PC-9 (cell line): ENCODE measurements at regions not wholly inside any gene's neighbourhood (a gene's known extent, or its start where the extent isn't known, plus 50 kb on each side); places are given as distances from the start of the nearest gene placed in this dataset.

Experiments
- BruUV-seq: library from RNA; stranded (reverse); fragments of 400-500 nt; replicated peaks from 2 replicates; lab custom pipeline; 2021; lab: Mats Ljungman, UMichigan
- CTCF ChIA-PET: fragments of 300-600 bp; sonication (Branson Sonifier 250); formaldehyde crosslinking; loops from one replicate; lab custom pipeline; 2022; ENCODE audit warnings: antibody characterized with exemption; lab: Charles Lee
- POLR2A ChIA-PET: fragments of 300-600 bp; sonication (Branson Sonifier 250); formaldehyde crosslinking; loops from one replicate; lab custom pipeline; 2022; ENCODE audit warnings: antibody characterized with exemption; ENCODE audit not compliant: unreplicated experiment; lab: Charles Lee
- DNase-seq, 2 experiments: peaks; one replicate each; pipeline versions ENCODE4 v3.0.0 to v3.0.0-alpha.2; 2015 to 2022; ENCODE audit warnings: mixed read lengths in 1 of 2
- H2AFZ ChIP-seq: fragments of 200-600 bp; sonication (generic); 2 replicates; pipeline ENCODE4 v1.8.1; 2017; ENCODE audit warnings: antibody characterized with exemption
- H3F3A ChIP-seq: fragments of 200-600 bp; sonication (generic); 2 replicates; pipeline ENCODE4 v1.8.1; 2017; ENCODE audit warnings: antibody characterized with exemption, mild to moderate bottlenecking, low read depth; ENCODE audit not compliant: insufficient read depth
- H3K27ac ChIP-seq: fragments of 200-600 bp; sonication (generic); 2 replicates; pipeline ENCODE4 v1.6.1; 2016; ENCODE audit warnings: mixed run types
- H3K27me3 ChIP-seq: fragments of 200-600 bp; sonication (generic); 2 replicates; pipeline ENCODE4 v1.6.1; 2016; ENCODE audit warnings: low read depth, mixed run types; ENCODE audit not compliant: insufficient read depth
- H3K36me3 ChIP-seq: fragments of 200-600 bp; sonication (generic); 2 replicates; pipeline ENCODE4 v1.6.1; 2016; ENCODE audit warnings: low read depth, mixed run types
- H3K4me1 ChIP-seq: fragments of 200-600 bp; sonication (generic); replicated peaks from 2 replicates; pipeline ENCODE4 v1.6.1; 2016; ENCODE audit warnings: mixed run types; ENCODE audit not compliant: insufficient read depth
- H3K4me2 ChIP-seq: fragments of 200-600 bp; sonication (generic); 2 replicates; pipeline ENCODE4 v1.6.1; 2017; ENCODE audit warnings: mixed run types
- H3K4me3 ChIP-seq: fragments of 200-600 bp; sonication (generic); 2 replicates; pipeline ENCODE4 v1.6.1; 2016; ENCODE audit warnings: mixed run types
- H3K79me2 ChIP-seq: fragments of 200-600 bp; sonication (generic); 2 replicates; pipeline ENCODE4 v1.6.1; 2017; ENCODE audit warnings: low read depth, mixed run types
- H3K9me2 ChIP-seq: fragments of 200-600 bp; sonication (generic); 2 replicates; pipeline ENCODE4 v1.8.1; 2017; ENCODE audit warnings: mild to moderate bottlenecking; ENCODE audit not compliant: insufficient read depth
- H3K9me3 ChIP-seq: fragments of 200-600 bp; sonication (generic); 2 replicates; pipeline ENCODE4 v1.8.1; 2016; ENCODE audit warnings: low read depth; ENCODE audit not compliant: insufficient read depth
- H4K20me1 ChIP-seq: fragments of 200-600 bp; sonication (generic); 2 replicates; pipeline ENCODE4 v1.8.1; 2017; ENCODE audit not compliant: insufficient read depth
- EZH2 ChIP-seq: fragments of 200-600 bp; sonication (generic); IDR thresholded peaks from 2 replicates; pipeline ENCODE4 v1.8.0; 2017; ENCODE audit warnings: antibody characterized with exemption, low read depth
- intact Hi-C: fragments of 100-400 bp; cut with micrococcal nuclease; formaldehyde crosslinking; loops from one replicate; pipeline ENCODE4 v1.10.0; 2022; ENCODE audit not compliant: unreplicated experiment
- TF ChIP-seq, protein P1 (sequence below): fragments of 200-600 bp; sonication (generic); conservative IDR thresholded peaks from 2 replicates; pipeline ENCODE4 v1.6.1; 2017; ENCODE audit warnings: mixed run types, antibody characterized with exemption, mild to moderate bottlenecking, moderate library complexity

DNA sequence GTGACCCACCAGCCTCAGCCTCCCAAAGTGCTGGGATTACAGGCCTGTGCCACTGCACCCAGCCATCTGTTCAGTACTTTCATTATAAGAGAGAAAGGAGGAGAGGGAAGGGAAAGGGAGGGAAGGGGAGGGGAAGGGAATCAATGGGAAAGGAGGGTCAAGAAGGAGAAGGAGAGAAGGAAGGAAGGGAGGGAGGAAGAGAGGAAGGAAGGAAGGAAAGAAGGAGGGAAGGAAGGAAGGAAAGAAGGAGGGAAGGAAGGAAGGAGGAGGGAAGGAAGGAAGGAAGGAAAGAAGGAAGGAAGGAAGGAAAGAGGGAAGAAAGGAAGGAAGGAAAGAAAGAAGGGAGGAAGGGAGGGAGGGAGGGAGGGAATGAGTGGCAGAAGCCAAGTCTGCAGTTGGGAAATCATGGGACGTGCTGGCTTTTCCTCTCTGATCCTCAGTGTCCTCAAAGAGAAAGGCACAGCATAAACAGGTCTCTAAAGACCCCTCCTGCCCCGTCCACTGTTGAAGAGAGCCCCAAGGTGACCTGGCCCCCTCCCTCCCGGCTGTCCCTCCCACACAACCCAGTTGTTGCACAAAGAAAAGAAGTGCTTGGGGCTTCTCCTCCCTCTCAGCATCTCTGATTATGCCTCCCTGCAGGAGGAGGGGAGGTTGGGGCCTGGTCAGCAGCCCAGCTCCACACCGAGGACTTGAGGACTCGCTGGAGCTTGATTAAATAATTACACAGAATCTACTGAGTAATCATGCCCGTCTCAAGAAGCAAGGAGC lies 69.1 kb upstream of the TOP1 start:
- ChIA-PET CTCF (no interaction called here), POLR2A (no interaction called here)
- H3K4me2 ChIP-seq, result no peak overlapping the region
- H3K9me2 ChIP-seq, result no peaks in the 10 kb centered on the region
- H4K20me1 ChIP-seq, result no peaks in the 10 kb centered on the region
- H3K4me3 ChIP-seq, result no peak overlapping the region
- H2AFZ ChIP-seq, result no peak overlapping the region
- TF ChIP-seq, protein P1, sequence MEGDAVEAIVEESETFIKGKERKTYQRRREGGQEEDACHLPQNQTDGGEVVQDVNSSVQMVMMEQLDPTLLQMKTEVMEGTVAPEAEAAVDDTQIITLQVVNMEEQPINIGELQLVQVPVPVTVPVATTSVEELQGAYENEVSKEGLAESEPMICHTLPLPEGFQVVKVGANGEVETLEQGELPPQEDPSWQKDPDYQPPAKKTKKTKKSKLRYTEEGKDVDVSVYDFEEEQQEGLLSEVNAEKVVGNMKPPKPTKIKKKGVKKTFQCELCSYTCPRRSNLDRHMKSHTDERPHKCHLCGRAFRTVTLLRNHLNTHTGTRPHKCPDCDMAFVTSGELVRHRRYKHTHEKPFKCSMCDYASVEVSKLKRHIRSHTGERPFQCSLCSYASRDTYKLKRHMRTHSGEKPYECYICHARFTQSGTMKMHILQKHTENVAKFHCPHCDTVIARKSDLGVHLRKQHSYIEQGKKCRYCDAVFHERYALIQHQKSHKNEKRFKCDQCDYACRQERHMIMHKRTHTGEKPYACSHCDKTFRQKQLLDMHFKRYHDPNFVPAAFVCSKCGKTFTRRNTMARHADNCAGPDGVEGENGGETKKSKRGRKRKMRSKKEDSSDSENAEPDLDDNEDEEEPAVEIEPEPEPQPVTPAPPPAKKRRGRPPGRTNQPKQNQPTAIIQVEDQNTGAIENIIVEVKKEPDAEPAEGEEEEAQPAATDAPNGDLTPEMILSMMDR, result no peak
- no peak for TF ChIP-seq EZH2
- H3K9me3 ChIP-seq, result no peaks in the 10 kb centered on the region
- H3K27ac ChIP-seq, result no peak overlapping the region
- no TSS peak for BruUV-seq
- H3K36me3 ChIP-seq, result no peaks in the 10 kb centered on the region
- no peaks in the 10 kb centered on the region for H3K79me2 ChIP-seq
- intact Hi-C loops, result loop anchor here (5.0 kb wide), 2 partner anchors 162 to 1072 kb away; no protein-coding TSS in a partner anchor
- no peak for DNase-seq
- H3F3A ChIP-seq, result no peaks in the 10 kb centered on the region
- H3K27me3 ChIP-seq, result peaks cover 27% of the 10 kb centered on the region
- H3K4me1 ChIP-seq, result no peaks in the 10 kb centered on the region

DNA sequence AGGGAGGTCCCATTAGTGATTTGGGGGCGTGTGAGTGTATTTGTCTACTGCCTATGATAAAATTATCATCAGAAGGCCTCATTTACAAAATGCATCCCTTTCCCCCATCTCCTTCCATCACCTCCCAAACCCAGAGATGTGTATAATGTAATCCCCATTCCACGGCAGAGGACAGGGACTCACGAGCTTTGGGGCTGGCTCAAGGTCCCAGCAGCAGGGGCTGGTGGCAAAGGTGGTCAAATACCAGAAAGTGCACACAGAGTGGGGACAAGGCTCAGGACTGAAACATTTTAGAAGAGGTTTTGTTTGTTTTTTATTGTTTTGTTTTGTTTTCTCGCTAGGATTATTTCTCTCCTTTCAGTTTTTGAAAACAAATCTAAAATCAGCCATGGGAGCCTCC lies 68.5 kb upstream of the TOP1 start:
- peaks cover 22% of the 10 kb centered on the region for H3K27me3 ChIP-seq
- H3K36me3 ChIP-seq, result no peaks in the 10 kb centered on the region
- no peaks in the 10 kb centered on the region for H3K9me3 ChIP-seq
- TF ChIP-seq EZH2, result no peak
- TF ChIP-seq, protein P1, result no peak
- H2AFZ ChIP-seq, result no peak overlapping the region
- ChIA-PET CTCF (no interaction called here), POLR2A (no interaction called here)
- no peaks in the 10 kb centered on the region for H3K79me2 ChIP-seq
- H4K20me1 ChIP-seq, result no peaks in the 10 kb centered on the region
- H3F3A ChIP-seq, result no peaks in the 10 kb centered on the region
- H3K4me3 ChIP-seq, result no peak overlapping the region
- intact Hi-C loops, result loop anchor here (5.0 kb wide), 2 partner anchors 163 to 1073 kb away; no protein-coding TSS in a partner anchor
- H3K27ac ChIP-seq, result no peak overlapping the region
- H3K9me2 ChIP-seq, result no peaks in the 10 kb centered on the region
- no peak for DNase-seq
- BruUV-seq, result no TSS peak
- H3K4me1 ChIP-seq, result no peaks in the 10 kb centered on the region
- no peak overlapping the region for H3K4me2 ChIP-seq

DNA sequence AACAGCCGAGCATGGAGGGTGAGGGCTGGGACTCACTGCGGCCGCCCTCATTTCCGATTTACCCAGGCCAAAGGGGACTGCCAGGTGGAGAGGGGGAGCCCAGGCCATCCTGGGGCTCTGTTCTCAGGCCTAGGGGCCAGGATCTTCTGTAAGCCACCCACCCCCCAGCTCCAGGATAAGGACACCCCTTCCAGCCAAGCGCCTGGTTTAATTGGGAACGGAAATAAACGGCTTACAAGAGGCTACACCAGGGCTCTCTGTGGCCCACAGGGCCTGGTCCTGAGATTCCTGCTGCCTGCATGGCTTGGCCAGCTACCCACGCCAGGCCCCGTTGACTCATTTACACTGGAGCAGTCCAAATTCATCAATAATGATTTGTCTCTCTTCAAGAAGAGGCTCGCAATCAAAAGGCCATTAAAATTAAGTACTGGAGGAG lies 68.1 kb upstream of the TOP1 start:
- intact Hi-C loops, result loop anchor here (5.0 kb wide), 2 partner anchors 163 to 1073 kb away; no protein-coding TSS in a partner anchor
- Histone ChIP-seq H2AFZ (no peak overlapping the region), H3K27me3 (peaks cover 22% of the 10 kb centered on the region), H3K4me1 (no peaks in the 10 kb centered on the region), H3K36me3 (no peaks in the 10 kb centered on the region), H3K4me3 (no peak overlapping the region), H3F3A (no peaks in the 10 kb centered on the region), H3K27ac (no peak overlapping the region), H4K20me1 (no peaks in the 10 kb centered on the region), H3K4me2 (no peak overlapping the region), H3K9me3 (no peaks in the 10 kb centered on the region), H3K79me2 (no peaks in the 10 kb centered on the region), H3K9me2 (no peaks in the 10 kb centered on the region)
- TF ChIP-seq, protein P1, result no peak
- no peak for TF ChIP-seq EZH2
- POLR2A ChIA-PET, result no interaction called here
- DNase-seq, result no peak
- BruUV-seq, result no TSS peak
- CTCF ChIA-PET, result no interaction called here
